Endothelial cell of umbilical vein (primary cell): ENCODE measurements at regions not wholly inside any gene's neighbourhood (a gene's known extent, or its start where the extent isn't known, plus 50 kb on each side); places are given as distances from the start of the nearest gene placed in this dataset.
A peak's percentile ranks its signal among the peaks of the same experiment; 100 is the strongest.

ENCODE experiments used
- BruUV-seq: library from RNA; stranded (reverse); fragments of 400-500 nt; replicated peaks from 2 replicates; lab custom pipeline; 2021; lab: Mats Ljungman, UMichigan
- CTCF ChIA-PET: fragments of 300-600, 350-600 bp; sonication (Branson Sonifier 250); formaldehyde crosslinking; loops from one replicate; lab custom pipeline; 2021; ENCODE audit warnings: antibody characterized with exemption, inconsistent platforms; lab: Charles Lee
- POLR2A ChIA-PET: fragments of 300-600, 350-600 bp; sonication (Branson Sonifier 250); formaldehyde crosslinking; loops from one replicate; lab custom pipeline; 2021; ENCODE audit warnings: antibody characterized with exemption, inconsistent platforms; lab: Charles Lee
- DNase-seq: peaks from one replicate; pipeline ENCODE4 v3.0.0-alpha.2; 2011; ENCODE audit warnings: low read depth, low spot score
- FAIRE-seq: peaks from 2 replicates; lab custom pipeline; 2011; peaks lifted over from hg19 to GRCh38; lab: Jason Lieb, UNC
- H2AFZ ChIP-seq: 2 replicates; pipeline ENCODE4 v1.6.0; 2012; ENCODE audit warnings: low read depth, low read length, control low read depth, inconsistent platforms
- H3K27ac ChIP-seq: 2 replicates; pipeline ENCODE4 v1.5.1; 2011; ENCODE audit warnings: low read depth, mild to moderate bottlenecking, control low read depth, low read length, moderate library complexity; ENCODE audit not compliant: insufficient read depth
- H3K27me3 ChIP-seq, 2 experiments: 2 replicates each; pipeline versions ENCODE4 v1.6.0 to v1.6.1; 2011; ENCODE audit warnings: low read length in 2 of 2, mixed read lengths in 1 of 2; ENCODE audit not compliant: control insufficient read depth in 2 of 2, insufficient read depth in 2 of 2
- H3K36me3 ChIP-seq, 2 experiments: 2 replicates in 1 of 2; 3 replicates in 1 of 2; pipeline ENCODE4 v1.5.1; 2011; ENCODE audit warnings: low read length in 2 of 2, mild to moderate bottlenecking in 1 of 2, moderate library complexity in 1 of 2; ENCODE audit not compliant: control insufficient read depth in 2 of 2, insufficient read depth in 2 of 2; ENCODE audit errors: extremely low read depth in 1 of 2
- H3K4me1 ChIP-seq: 3 replicates; pipeline ENCODE4 v1.5.1; 2011; ENCODE audit warnings: mild to moderate bottlenecking, low read length; ENCODE audit not compliant: control insufficient read depth, insufficient read depth; ENCODE audit errors: extremely low read depth
- H3K4me2 ChIP-seq: 2 replicates; pipeline ENCODE4 v1.6.1; 2011; ENCODE audit warnings: low read length, control low read depth, mixed read lengths; ENCODE audit not compliant: insufficient read depth
- H3K4me3 ChIP-seq, 3 experiments: fragments of 200-600 bp in 1 of 3; sonication (generic), shearing (Covaris generic) in 1 of 3; replicated peaks in 1 of 3; 2 replicates each; pipeline ENCODE4 v1.5.1; 2011 to 2016; ENCODE audit warnings: control low read depth in 3 of 3, low read length in 3 of 3, mild to moderate bottlenecking in 2 of 3, inconsistent platforms in 1 of 3, low read depth in 1 of 3, moderate library complexity in 1 of 3; ENCODE audit not compliant: insufficient read depth in 1 of 3
- H3K79me2 ChIP-seq: 2 replicates; pipeline ENCODE4 v1.6.0; 2012; ENCODE audit warnings: low read length, inconsistent platforms; ENCODE audit not compliant: control insufficient read depth, insufficient read depth
- H3K9ac ChIP-seq: replicated peaks from 2 replicates; pipeline ENCODE3; 2011; ENCODE audit warnings: low read length, control low read depth; ENCODE audit not compliant: insufficient read depth; ENCODE audit errors: extremely low read depth
- H3K9me1 ChIP-seq: replicated peaks from 3 replicates; pipeline ENCODE4 v1.6.0; 2011; ENCODE audit warnings: mild to moderate bottlenecking, low read length; ENCODE audit not compliant: control insufficient read depth, insufficient read depth; ENCODE audit errors: extremely low read depth
- H3K9me3 ChIP-seq: replicated peaks from 2 replicates; pipeline ENCODE4 v1.5.1; 2012; ENCODE audit warnings: low read length, inconsistent platforms; ENCODE audit not compliant: control insufficient read depth, insufficient read depth
- H4K20me1 ChIP-seq: replicated peaks from 2 replicates; pipeline ENCODE3; 2011; ENCODE audit warnings: mild to moderate bottlenecking, low read length; ENCODE audit not compliant: control insufficient read depth, insufficient read depth; ENCODE audit errors: extremely low read depth
- EZH2 ChIP-seq: IDR thresholded peaks from 2 replicates; pipeline ENCODE4 v1.6.1; 2012; ENCODE audit warnings: borderline replicate concordance, low read depth, mild to moderate bottlenecking, moderate library complexity, low read length, inconsistent platforms; ENCODE audit not compliant: severe bottlenecking
- FOS ChIP-seq: IDR thresholded peaks from 2 replicates; pipeline ENCODE4 v1.6.1; 2011; ENCODE audit warnings: mild to moderate bottlenecking, low read length, moderate library complexity, borderline replicate concordance; ENCODE audit not compliant: insufficient read depth
- JUN ChIP-seq: IDR thresholded peaks from 2 replicates; pipeline ENCODE4 v1.6.1; 2011; ENCODE audit warnings: borderline replicate concordance, low read depth; ENCODE audit not compliant: insufficient read length, insufficient read depth
- MAX ChIP-seq: IDR thresholded peaks from 2 replicates; pipeline ENCODE4 v1.6.1; 2011; ENCODE audit not compliant: insufficient read depth, insufficient read length
- MYC ChIP-seq: IDR thresholded peaks from one replicate; pipeline ENCODE4 v1.6.1; 2011; ENCODE audit warnings: mild to moderate bottlenecking, low read depth, low read length
- POLR2A ChIP-seq: IDR thresholded peaks from 2 replicates; pipeline ENCODE4 v1.6.1; 2012; ENCODE audit warnings: low read depth, mild to moderate bottlenecking, control low read depth, low read length
- POLR2AphosphoS5 ChIP-seq: IDR thresholded peaks from 2 replicates; pipeline ENCODE4 v1.6.1; 2012; ENCODE audit warnings: low read depth, mild to moderate bottlenecking, control low read depth, low read length, moderate library complexity; ENCODE audit not compliant: insufficient read depth
- dilution Hi-C: fragments of 300-500 bp; cut with MboI; formaldehyde crosslinking; loops from one replicate; pipeline ENCODE4 v1.15.0; 2019; ENCODE audit warnings: low sequenced_read_pairs; ENCODE audit not compliant: extremely low pct_ligation_motif_present
- intact Hi-C: fragments of 100-400 bp; cut with micrococcal nuclease; formaldehyde crosslinking; loops from one replicate; pipeline ENCODE4 v1.10.0; 2022

- POLR2A ChIA-PET, result no interaction called here
- FAIRE-seq, result no peak
- Histone ChIP-seq H4K20me1 (no peaks in the 10 kb centered on the region), H3K27ac (no peak overlapping the region), H2AFZ (no peak overlapping the region), H3K9me1 (no peaks in the 10 kb centered on the region), H3K4me2 (no peak overlapping the region), H3K36me3 (no peaks in the 10 kb centered on the region), H3K9me3 (no peaks in the 10 kb centered on the region), H3K27me3 (no peaks in the 10 kb centered on the region), H3K4me1 (peaks cover 10% of the 10 kb centered on the region), H3K79me2 (no peaks in the 10 kb centered on the region), H3K9ac (no peak overlapping the region), H3K4me3 (no peak overlapping the region)
- TF ChIP-seq JUN, result no peak
- TF ChIP-seq MAX, result no peak
- no peak for TF ChIP-seq POLR2AphosphoS5
- no peak for TF ChIP-seq FOS
- no peak for TF ChIP-seq EZH2
- no peak for TF ChIP-seq POLR2A
- dilution Hi-C loops (no loop called here), intact Hi-C loops (no loop called here)
- CTCF ChIA-PET, result no interaction called here
- DNase-seq, result no peak
- BruUV-seq, result no TSS peak
Observed at GRCh38 chr3:156620260-156620659, 54.1 kb upstream of the TIPARP start.

GRCh38 chr3:156619376-156619775, 55.0 kb upstream of the TIPARP start:
- BruUV-seq, result no TSS peak
- FAIRE-seq (no peak), DNase-seq (peak; percentile 6)
- H3K27ac ChIP-seq, result no peak overlapping the region
- H3K9me1 ChIP-seq, result no peaks in the 10 kb centered on the region
- H3K9me3 ChIP-seq, result no peaks in the 10 kb centered on the region
- H3K4me3 ChIP-seq, result no peak overlapping the region
- POLR2A ChIA-PET, result no interaction called here
- intact Hi-C loops, result loop anchor here (5.0 kb wide), 1 partner anchor 62 kb away; the partner anchor contains the start of gene SSR3
- CTCF ChIA-PET, result no interaction called here
- dilution Hi-C loops, result no loop called here
- H3K9ac ChIP-seq, result no peak overlapping the region
- H3K79me2 ChIP-seq, result no peaks in the 10 kb centered on the region
- H4K20me1 ChIP-seq, result no peaks in the 10 kb centered on the region
- H3K4me2 ChIP-seq, result no peak overlapping the region
- H3K27me3 ChIP-seq, result no peaks in the 10 kb centered on the region
- TF ChIP-seq MYC (no peak), FOS (peak; percentile 12), POLR2AphosphoS5 (no peak)
- H3K36me3 ChIP-seq, result no peaks in the 10 kb centered on the region
- H3K4me1 ChIP-seq, result peaks cover 11% of the 10 kb centered on the region
- no peak overlapping the region for H2AFZ ChIP-seq
